ENCODE measurements at regions not wholly inside any gene's neighbourhood (a gene's known extent, or its start where the extent isn't known, plus 50 kb on each side); places are given as distances from the start of the nearest gene placed in this dataset.
A peak's percentile ranks its signal among the peaks of the same experiment; 100 is the strongest.

- H3K4me3 ChIP-seq (ENCODE audit: low read depth, low read length), result no peak overlapping the region
- no peak for TF ChIP-seq CTCF (IDR thresholded peaks at IDR 0.05; ENCODE audit: low read depth, low read length)
- in situ Hi-C loops (cut with HindIII; ENCODE audit: low sequenced_read_pairs), result no loop called here
- DNase-seq (ENCODE audit: low read depth, low spot score), result no peak
Observed at GRCh38 chr6:74100719-74101287, 404.8 kb downstream of the CD109 start.

GRCh38 chr6:74096329-74096728 is 400.3 kb downstream of the CD109 start:
- no peak for DNase-seq (ENCODE audit: low read depth, low spot score)
- no peak for TF ChIP-seq CTCF (IDR thresholded peaks at IDR 0.05; ENCODE audit: low read depth, low read length)
- in situ Hi-C loops (cut with HindIII; ENCODE audit: low sequenced_read_pairs), result no loop called here
- no peak overlapping the region for H3K4me3 ChIP-seq (ENCODE audit: low read depth, low read length)

GRCh38 chr6:74093361-74093760 is 397.4 kb downstream of the CD109 start:
- no peak overlapping the region for H3K4me3 ChIP-seq (ENCODE audit: low read depth, low read length)
- TF ChIP-seq CTCF (IDR thresholded peaks at IDR 0.05; ENCODE audit: low read depth, low read length), result no peak
- DNase-seq (ENCODE audit: low read depth, low spot score), result no peak
- in situ Hi-C loops (cut with HindIII; ENCODE audit: low sequenced_read_pairs), result no loop called here

- in situ Hi-C loops (cut with HindIII; ENCODE audit: low sequenced_read_pairs), result no loop called here
- no peak for TF ChIP-seq CTCF (IDR thresholded peaks at IDR 0.05; ENCODE audit: low read depth, low read length)
- H3K4me3 ChIP-seq (ENCODE audit: low read depth, low read length), result no peak overlapping the region
- no peak for DNase-seq (ENCODE audit: low read depth, low spot score)
Observed at GRCh38 chr6:74091794-74092157, 395.8 kb downstream of the CD109 start.

GRCh38 chr6:74091136-74091793 is 395.3 kb downstream of the CD109 start:
- in situ Hi-C loops (cut with HindIII; ENCODE audit: low sequenced_read_pairs), result no loop called here
- no peak overlapping the region for H3K4me3 ChIP-seq (ENCODE audit: low read depth, low read length)
- TF ChIP-seq CTCF (IDR thresholded peaks at IDR 0.05; ENCODE audit: low read depth, low read length), result peak; percentile 69
- peak; percentile 52 for DNase-seq (ENCODE audit: low read depth, low spot score)

GRCh38 chr6:74087899-74088298 is 391.9 kb downstream of the CD109 start:
- peak; percentile 5 for TF ChIP-seq CTCF (IDR thresholded peaks at IDR 0.05; ENCODE audit: low read depth, low read length)
- peak; percentile 31 for DNase-seq (ENCODE audit: low read depth, low spot score)

More at GRCh38 chr6:74087899-74088298, 391.9 kb downstream of the CD109 start:
- H3K4me3 ChIP-seq (ENCODE audit: low read depth, low read length), result no peak overlapping the region
- in situ Hi-C loops (cut with HindIII; ENCODE audit: low sequenced_read_pairs), result no loop called here

Measured in astrocyte of the spinal cord (primary cell).